HepG2 (cell line): ENCODE measurements at regions not wholly inside any gene's neighbourhood (a gene's known extent, or its start where the extent isn't known, plus 50 kb on each side); places are given as distances from the start of the nearest gene placed in this dataset.

ENCODE experiments used
- ATAC-seq: fragments of 200-7000 bp; cut with Tn5 transposase; 3 replicates; pipeline ENCODE4 v1.9.1; 2020; ENCODE audit warnings: mild to moderate bottlenecking, moderate library complexity
- BruUV-seq: library from RNA; stranded (reverse); fragments of 400-500 nt; replicated peaks from 2 replicates; lab custom pipeline; 2021; lab: Mats Ljungman, UMichigan
- CTCF ChIA-PET: fragments of 300-600 bp; formaldehyde crosslinking; extraction: SDS; loops from one replicate; lab custom pipeline; 2021; ENCODE audit warnings: low total read pairs, inconsistent platforms, low intra/inter-chr PET ratio; lab: Yijun Ruan, JAX
- POLR2A ChIA-PET: fragments of 350-600 bp; sonication (Branson Sonifier 250); formaldehyde crosslinking; loops from one replicate; lab custom pipeline; 2020; ENCODE audit warnings: antibody characterized with exemption, inconsistent platforms; lab: Yijun Ruan, JAX
- DNase-seq: peaks from one replicate; pipeline ENCODE4 v3.0.0-alpha.2; 2015; ENCODE audit warnings: low spot score
- FAIRE-seq: peaks from 3 replicates; lab custom pipeline; 2011; peaks lifted over from hg19 to GRCh38; lab: Jason Lieb, UNC
- H2AFZ ChIP-seq: one replicate; pipeline ENCODE4 v1.6.1; 2011; ENCODE audit warnings: low read length, inconsistent platforms
- H3K27ac ChIP-seq: fragments of 300-600 bp; 3 replicates; pipeline ENCODE4 v1.8.0; 2011; ENCODE audit warnings: mixed run types, mild to moderate bottlenecking, mixed read lengths, low read length, inconsistent platforms; ENCODE audit not compliant: insufficient read depth; ENCODE audit errors: extremely low read length
- H3K27me3 ChIP-seq, 2 experiments: fragments of 200-600 bp in 1 of 2; 2 replicates in 1 of 2; 3 replicates in 1 of 2; pipeline versions ENCODE4 v1.6.0 to v1.8.0; 2011; ENCODE audit warnings: low read length in 2 of 2, mild to moderate bottlenecking in 2 of 2, moderate library complexity in 2 of 2, inconsistent platforms in 1 of 2; ENCODE audit not compliant: insufficient read depth in 2 of 2, control insufficient read depth in 1 of 2
- H3K36me3 ChIP-seq, 2 experiments: fragments of 200-600 bp in 1 of 2; replicated peaks in 1 of 2; 2 replicates in 1 of 2; 3 replicates in 1 of 2; pipeline versions ENCODE4 v1.5.1 to v1.8.0; 2011; ENCODE audit warnings: low read length in 2 of 2, inconsistent platforms in 1 of 2; ENCODE audit not compliant: insufficient read depth in 2 of 2, control insufficient read depth in 1 of 2
- H3K4me1 ChIP-seq: 2 replicates; pipeline ENCODE4 v1.5.1; 2012; ENCODE audit warnings: low read length, inconsistent platforms; ENCODE audit not compliant: insufficient read depth
- H3K4me2 ChIP-seq: 2 replicates; pipeline ENCODE4 v1.6.0; 2011; ENCODE audit warnings: low read depth, low read length, inconsistent platforms
- H3K4me3 ChIP-seq, 3 experiments: fragments of 200-600 bp in 1 of 3; sonication (generic), shearing (Covaris generic) in 1 of 3; replicated peaks in 1 of 3; 2 replicates each; pipeline ENCODE4 v1.5.1; 2011 to 2016; ENCODE audit warnings: low read length in 3 of 3, inconsistent platforms in 2 of 3, low read depth in 2 of 3, mild to moderate bottlenecking in 2 of 3, control low read depth in 1 of 3, mixed read lengths in 1 of 3; ENCODE audit not compliant: insufficient read depth in 1 of 3
- H3K79me2 ChIP-seq: one replicate; pipeline ENCODE4 v1.6.1; 2011; ENCODE audit warnings: low read length, inconsistent platforms; ENCODE audit not compliant: insufficient read depth
- H3K9ac ChIP-seq: 2 replicates; pipeline ENCODE4 v1.6.0; 2011; ENCODE audit warnings: mild to moderate bottlenecking, low read depth, low read length, inconsistent platforms; ENCODE audit not compliant: insufficient read depth
- H3K9me3 ChIP-seq: 2 replicates; pipeline ENCODE4 v1.5.1; 2012; ENCODE audit warnings: mild to moderate bottlenecking, low read length
- H4K20me1 ChIP-seq: 2 replicates; pipeline ENCODE4 v1.6.0; 2011; ENCODE audit warnings: inconsistent platforms, mild to moderate bottlenecking, low read length, moderate library complexity; ENCODE audit not compliant: insufficient read depth
- FOXA1 ChIP-seq, 2 experiments: fragments of 450-650 bp in 1 of 2; sonication (generic) in 1 of 2; formaldehyde crosslinking in 1 of 2; IDR thresholded peaks; 2 replicates each; pipeline versions ENCODE4 v1.4.0 to v1.6.1; 2016 to 2020; ENCODE audit warnings: missing genetic modification reagents in 1 of 2
- JARID2 ChIP-seq: sonication (generic); formaldehyde crosslinking; IDR thresholded peaks from 2 replicates; pipeline ENCODE4 v1.8.1; 2023; ENCODE audit warnings: missing genetic modification reagents, inconsistent platforms; ENCODE audit not compliant: insufficient replicate concordance
- KDM6A ChIP-seq: IDR thresholded peaks from 2 replicates; pipeline ENCODE4 v1.6.1; 2016; ENCODE audit warnings: low read depth
- PHF8 ChIP-seq: sonication (generic); formaldehyde crosslinking; IDR thresholded peaks from 2 replicates; pipeline ENCODE4 v1.5.0; 2020; ENCODE audit warnings: missing genetic modification reagents
- SNAI1 ChIP-seq: sonication (generic); formaldehyde crosslinking; IDR thresholded peaks from 2 replicates; pipeline ENCODE4 v1.5.0; 2020; ENCODE audit warnings: mild to moderate bottlenecking, missing genetic modification reagents, borderline replicate concordance
- SP140L ChIP-seq: sonication (generic); formaldehyde crosslinking; IDR thresholded peaks from 2 replicates; pipeline ENCODE4 v1.4.0; 2020; ENCODE audit warnings: missing genetic modification reagents, borderline replicate concordance
- SRSF9 ChIP-seq: fragments of 200-400 bp; formaldehyde crosslinking; IDR thresholded peaks from 2 replicates; pipeline ENCODE4 v1.6.1; 2018; ENCODE audit warnings: borderline replicate concordance, mild to moderate bottlenecking, low read depth, low read length; ENCODE audit not compliant: insufficient read depth, poor library complexity, severe bottlenecking
- ZNF138 ChIP-seq: sonication (generic); formaldehyde crosslinking; IDR thresholded peaks from 2 replicates; pipeline ENCODE4 v1.5.0; 2020; ENCODE audit warnings: mild to moderate bottlenecking, low read depth, missing genetic modification reagents
- ZNF160 ChIP-seq: sonication (generic); formaldehyde crosslinking; IDR thresholded peaks from 2 replicates; pipeline ENCODE4 v1.8.0; 2022; ENCODE audit warnings: mild to moderate bottlenecking, inconsistent platforms, missing genetic modification reagents
- ZNF17 ChIP-seq: sonication (generic); formaldehyde crosslinking; IDR thresholded peaks from 2 replicates; pipeline ENCODE4 v1.5.0; 2020; ENCODE audit warnings: mild to moderate bottlenecking, missing genetic modification reagents
- ZNF562 ChIP-seq: sonication (generic); formaldehyde crosslinking; IDR thresholded peaks from 2 replicates; pipeline ENCODE4 v1.8.0; 2022; ENCODE audit warnings: missing genetic modification reagents, borderline replicate concordance
- ZNF563 ChIP-seq: sonication (generic); formaldehyde crosslinking; IDR thresholded peaks from 2 replicates; pipeline ENCODE4 v1.8.0; 2022; ENCODE audit warnings: mild to moderate bottlenecking, moderate library complexity, missing genetic modification reagents
- ZNF564 ChIP-seq: sonication (generic); formaldehyde crosslinking; IDR thresholded peaks from 2 replicates; pipeline ENCODE4 v1.8.1; 2023; ENCODE audit warnings: mild to moderate bottlenecking, missing genetic modification reagents
- ZNF703 ChIP-seq: sonication (generic); formaldehyde crosslinking; IDR thresholded peaks from 2 replicates; pipeline ENCODE4 v1.5.1; 2020; ENCODE audit warnings: missing genetic modification reagents, mild to moderate bottlenecking, moderate library complexity, borderline replicate concordance
- WGBS: methylation state at CpG from one replicate; pipeline ENCODE4 v1.1.6; 2017; ENCODE audit warnings: low lambda C conversion rate; 5-methylcytosine and 5-hydroxymethylcytosine counted together
- in situ Hi-C: cut with HindIII; loops from 2 replicates; pipeline ENCODE4 v1.10.0; 2017; ENCODE audit warnings: low pct_unique_long_range_greater_than_20kb; ENCODE audit not compliant: extremely low pct_ligation_motif_present
- intact Hi-C: fragments of 100-400 bp; cut with micrococcal nuclease; formaldehyde crosslinking; loops from one replicate; pipeline ENCODE4 v1.10.0; 2022; ENCODE audit not compliant: unreplicated experiment

DNA sequence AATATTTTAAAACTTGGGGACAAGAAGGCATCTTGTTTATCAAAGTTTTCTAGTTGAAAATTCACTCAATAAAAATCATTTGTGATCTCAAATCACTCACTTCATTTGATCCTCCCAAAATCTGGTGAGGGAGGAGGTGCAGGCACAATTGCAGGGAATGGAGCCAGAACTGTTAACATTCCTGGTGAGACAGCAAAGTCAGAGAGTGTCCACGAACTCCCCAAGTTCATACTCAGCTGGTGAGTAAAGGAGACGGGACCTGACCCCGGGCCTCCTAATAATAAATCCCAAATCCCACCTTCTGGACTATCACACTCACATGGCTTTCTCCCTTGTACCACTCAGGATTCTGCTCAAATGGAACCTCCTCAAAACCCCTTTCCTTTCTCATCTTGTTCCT, 252.3 kb upstream of the LRTM1 start:
- Histone ChIP-seq H3K27ac (no peak overlapping the region), H3K4me2 (no peak overlapping the region), H3K4me1 (no peaks in the 10 kb centered on the region), H3K79me2 (no peaks in the 10 kb centered on the region), H3K27me3 (no peaks in the 10 kb centered on the region; a peak in 1 of 5 replicates), H3K36me3 (no peaks in the 10 kb centered on the region), H4K20me1 (no peaks in the 10 kb centered on the region), H3K9me3 (no peaks in the 10 kb centered on the region), H3K9ac (no peak overlapping the region), H3K4me3 (no peak overlapping the region), H2AFZ (no peak overlapping the region)
- no peak for TF ChIP-seq ZNF562 (CRISPR knock-in tag)
- TF ChIP-seq ZNF563 (CRISPR knock-in tag): no peak
- no peak for TF ChIP-seq ZNF160 (CRISPR knock-in tag)
- no peak for TF ChIP-seq ZNF138 (CRISPR knock-in tag)
- TF ChIP-seq SNAI1 (CRISPR knock-in tag): no peak
- no peak for TF ChIP-seq PHF8 (CRISPR knock-in tag)
- TF ChIP-seq KDM6A (CRISPR knock-in tag): no peak
- no peak for TF ChIP-seq SP140L (CRISPR knock-in tag)
- no peak for TF ChIP-seq ZNF703 (CRISPR knock-in tag)
- TF ChIP-seq FOXA1 (IDR thresholded peaks at IDR 0.05): no peak
- no peak for TF ChIP-seq FOXA1 (CRISPR knock-in tag; IDR thresholded peaks at IDR 0.05)
- TF ChIP-seq ZNF564 (CRISPR knock-in tag): no peak
- no peak for TF ChIP-seq ZNF17
- TF ChIP-seq SRSF9: no peak
- no peak for TF ChIP-seq JARID2
- CTCF ChIA-PET: interaction anchor here (1.7 to 3.2 kb wide), 2 partner anchors 326 to 752 kb away, joined by 7 to 14 read pairs; no protein-coding TSS in a partner anchor
- DNase-seq: no peak
- POLR2A ChIA-PET: no interaction called here
- in situ Hi-C loops (no loop called here), intact Hi-C loops (loop anchor here (2.0 kb wide), 1 partner anchor 229 kb away; no protein-coding TSS in a partner anchor)
- WGBS: 2% methylated on average over 3 of the region's 3 CpGs
- no peak for FAIRE-seq
- no TSS peak for BruUV-seq
- ATAC-seq: no peak
